DLD1 (cell line): ENCODE measurements at regions not wholly inside any gene's neighbourhood (a gene's known extent, or its start where the extent isn't known, plus 50 kb on each side); places are given as distances from the start of the nearest gene placed in this dataset.
"Not testable (repeated sequence)": the region's sequence is repeated elsewhere in the genome, so short reads cannot be mapped to it uniquely, and the experiment has no call there.

Experiments
- in situ Hi-C: cut with HindIII; loops from 2 replicates; pipeline ENCODE4 v1.10.0; 2017; ENCODE audit warnings: low sequenced_read_pairs

DNA sequence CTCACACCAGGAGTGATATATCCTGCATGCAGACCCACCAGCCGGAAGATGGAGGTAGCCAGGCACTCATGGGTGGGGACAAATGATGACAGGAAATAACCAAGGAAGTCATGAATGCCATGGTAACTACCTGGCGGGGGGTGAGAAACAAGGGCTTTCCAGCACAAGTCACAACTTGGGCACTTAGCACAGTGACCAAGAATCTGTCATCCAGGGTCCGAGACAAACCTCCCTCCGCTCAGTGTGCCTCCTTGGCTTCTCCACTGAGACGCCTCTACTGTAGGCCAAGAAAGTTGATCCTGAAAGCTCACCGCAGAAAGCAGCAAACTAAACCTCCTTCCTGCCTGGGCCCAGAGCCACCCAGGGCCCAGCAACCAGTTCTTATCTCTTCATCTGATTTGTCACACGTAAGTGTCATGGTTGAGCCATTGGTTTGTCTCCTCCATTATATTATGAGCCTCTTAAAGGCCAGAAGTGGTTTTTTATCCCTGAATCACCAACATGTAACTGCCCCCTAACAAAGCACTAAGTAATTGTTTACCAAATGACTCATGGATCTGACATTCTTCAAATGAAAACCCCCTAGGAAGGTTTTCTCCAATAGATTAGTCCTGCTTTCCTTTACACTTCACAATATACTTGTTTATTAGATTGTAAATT lies 84.3 kb upstream of the TAB2 start:
- in situ Hi-C loops: no loop called here

DNA sequence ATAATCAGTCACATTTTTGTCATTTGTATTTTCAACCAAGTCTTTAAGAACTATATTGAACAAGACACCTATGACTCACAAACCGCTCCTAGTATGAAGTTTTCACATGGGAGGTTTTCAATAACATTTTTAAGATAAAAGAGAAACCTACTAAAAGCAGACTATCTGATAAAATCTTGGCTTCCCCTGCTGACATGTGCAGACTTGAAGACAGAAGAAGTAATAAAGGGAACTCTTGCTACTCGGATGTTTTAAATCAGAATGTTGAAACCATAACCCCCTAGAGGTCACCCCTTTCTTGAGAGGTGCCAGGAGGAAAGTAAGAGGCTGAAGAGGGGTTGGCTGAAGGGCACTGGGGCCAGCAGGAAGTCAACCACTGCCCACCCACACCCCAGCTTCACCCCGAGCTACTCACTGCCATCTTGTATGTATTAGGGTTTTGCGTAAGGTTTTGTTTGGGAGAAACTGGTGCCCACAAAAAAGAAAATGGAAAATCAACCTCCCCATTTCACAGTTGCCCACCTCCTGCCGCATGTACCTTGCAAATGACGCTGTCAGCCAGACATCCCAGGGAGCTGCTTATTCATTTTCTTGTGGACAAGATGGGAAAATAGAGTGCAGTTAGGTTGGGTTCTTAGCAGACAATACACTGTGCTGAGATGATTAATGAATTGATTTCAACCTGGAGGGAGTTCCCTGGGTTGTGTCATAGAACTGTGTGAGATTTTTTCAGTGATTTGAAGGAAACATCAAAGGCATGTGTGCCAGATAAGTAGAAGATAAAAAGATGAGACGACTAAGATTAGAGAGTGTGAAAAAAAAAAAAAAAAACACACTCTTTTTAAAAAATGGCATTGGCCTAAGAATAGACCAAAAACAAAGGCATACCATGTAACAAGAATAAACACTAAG lies 83.2 kb upstream of the TAB2 start:
- in situ Hi-C loops: no loop called here

DNA sequence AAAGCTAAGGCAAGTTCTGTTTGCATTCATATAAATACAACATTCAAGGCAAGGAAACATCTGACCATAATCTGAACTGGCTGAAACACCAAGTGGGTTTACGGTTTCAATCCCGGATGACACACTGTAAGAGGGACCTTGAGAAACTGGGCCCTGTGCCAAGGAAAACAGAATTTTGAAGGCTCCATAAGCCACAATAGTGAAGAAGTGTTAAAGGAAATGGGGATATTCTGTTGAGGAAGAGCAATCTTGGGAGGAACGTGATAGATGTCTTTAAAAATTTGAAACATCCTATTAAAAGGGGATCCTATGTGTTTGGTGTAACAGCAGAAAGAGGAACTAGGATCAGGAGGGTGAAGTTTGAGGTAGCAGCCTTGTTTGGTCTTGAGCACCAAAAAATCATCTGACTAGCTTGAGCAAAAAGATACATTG lies 82.4 kb upstream of the TAB2 start:
- in situ Hi-C loops: loop anchor here (5.0 kb wide), 1 partner anchor 52 kb away; no protein-coding TSS in a partner anchor

DNA sequence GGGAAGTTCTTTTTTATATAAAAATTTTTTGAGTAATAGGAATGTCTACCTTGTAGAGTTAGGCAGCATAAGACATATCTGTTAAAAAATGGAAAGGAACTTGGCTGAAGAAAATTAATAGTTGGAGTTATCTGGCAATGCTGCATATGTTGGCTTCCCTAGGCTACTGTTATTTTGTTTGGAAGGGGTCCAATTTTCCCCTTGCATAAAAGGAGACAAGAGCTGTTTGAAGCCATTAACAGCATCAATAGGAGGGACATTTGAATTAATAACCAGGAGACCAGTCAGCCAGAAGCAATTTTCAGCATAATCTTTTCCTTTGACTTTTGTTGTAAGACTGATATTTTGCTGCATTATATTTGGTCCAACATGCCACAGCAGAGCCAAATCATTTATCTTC lies 80.9 kb upstream of the TAB2 start:
- in situ Hi-C loops: loop anchor here (5.0 kb wide), 1 partner anchor 51 kb away; no protein-coding TSS in a partner anchor

DNA sequence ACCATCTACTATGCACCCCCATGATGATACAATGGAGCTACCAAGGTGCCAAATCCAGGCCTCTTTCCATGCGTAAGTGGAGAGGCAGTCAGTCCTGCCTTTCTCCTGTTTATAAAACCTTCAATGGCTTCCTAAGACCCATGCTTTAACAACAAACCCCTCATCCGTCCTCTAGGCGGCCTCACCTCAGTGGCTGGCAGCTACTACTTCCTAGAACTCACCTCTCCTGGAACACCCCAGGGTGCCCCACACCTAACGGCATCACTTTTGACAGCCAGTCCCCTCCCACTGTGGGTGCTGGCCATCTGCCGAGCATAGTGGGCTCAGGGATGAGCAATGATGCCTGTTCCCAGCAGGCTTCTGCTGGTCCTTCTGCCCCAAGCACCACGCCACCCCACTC lies 80.0 kb upstream of the TAB2 start:
- in situ Hi-C loops: loop anchor here (5.0 kb wide), 1 partner anchor 50 kb away; no protein-coding TSS in a partner anchor

DNA sequence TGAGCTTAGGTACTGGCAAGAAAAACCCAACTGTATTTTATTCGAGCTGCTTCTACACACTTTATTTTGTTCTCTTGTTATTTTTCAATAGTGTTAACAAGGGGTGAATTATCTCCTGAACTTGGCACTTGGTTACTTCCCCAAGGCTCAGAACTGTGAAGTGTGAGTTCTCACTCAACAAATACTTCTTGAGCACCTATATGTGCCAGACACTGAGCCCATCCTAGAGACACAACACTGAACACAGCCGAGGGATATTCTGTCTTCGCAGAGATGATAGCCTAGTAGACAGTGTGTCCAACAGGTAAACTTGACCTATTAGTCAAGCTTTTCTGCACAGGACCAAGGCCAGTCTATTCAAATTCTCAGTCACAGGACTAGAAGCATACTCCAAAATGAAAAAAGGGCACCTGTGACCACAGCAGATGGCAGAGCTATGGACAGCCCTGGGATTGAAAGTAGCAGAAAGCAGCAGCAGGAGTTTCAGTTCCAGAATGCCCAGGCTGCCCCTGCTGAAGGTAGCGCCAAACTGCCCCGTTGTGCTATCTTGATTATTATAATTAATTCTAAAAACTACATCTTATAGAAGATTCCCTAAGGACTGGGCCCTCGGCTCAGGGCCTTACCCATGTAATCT lies 77.8 kb upstream of the TAB2 start:
- in situ Hi-C loops: loop anchor here (5.0 kb wide), 1 partner anchor 48 kb away; no protein-coding TSS in a partner anchor

DNA sequence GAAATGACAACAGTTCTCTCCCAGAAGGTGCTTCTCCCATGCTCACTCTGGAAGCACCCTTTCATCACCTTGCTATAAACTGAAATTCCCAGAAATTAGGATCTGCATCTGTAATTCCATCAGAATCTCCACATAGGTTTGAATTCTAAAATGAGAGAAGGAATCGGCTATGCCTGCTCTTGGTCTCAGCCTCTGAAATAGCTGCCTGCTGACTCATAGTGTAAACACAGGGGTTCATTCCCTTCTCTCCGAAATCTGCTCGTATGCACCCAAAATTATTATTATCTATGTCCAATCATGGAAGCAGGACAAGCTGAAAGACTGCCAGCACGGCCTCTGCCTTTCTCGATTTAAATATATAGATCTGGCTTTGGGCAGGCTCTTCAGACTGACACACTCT lies 74.6 kb upstream of the TAB2 start:
- in situ Hi-C loops: no loop called here

DNA sequence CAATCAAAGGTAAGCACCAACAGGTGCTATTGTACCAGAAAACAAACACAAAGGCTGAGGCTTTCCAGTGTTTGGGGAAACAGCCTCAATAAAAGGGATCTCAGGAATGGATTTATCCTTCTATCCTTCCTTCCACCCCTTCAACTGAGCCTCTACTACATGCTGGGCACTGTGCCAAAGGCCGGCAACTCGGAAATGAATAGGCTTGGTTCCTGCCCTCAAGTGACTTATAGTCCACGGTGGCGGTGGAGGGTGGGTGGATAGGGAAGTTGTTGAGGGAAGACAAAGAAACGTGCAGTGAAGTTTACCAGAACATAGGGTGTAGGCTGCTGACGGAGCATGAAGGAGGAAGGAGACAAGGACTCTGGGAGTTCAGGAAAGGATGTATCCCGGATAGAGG lies 73.4 kb upstream of the TAB2 start:
- in situ Hi-C loops: no loop called here

DNA sequence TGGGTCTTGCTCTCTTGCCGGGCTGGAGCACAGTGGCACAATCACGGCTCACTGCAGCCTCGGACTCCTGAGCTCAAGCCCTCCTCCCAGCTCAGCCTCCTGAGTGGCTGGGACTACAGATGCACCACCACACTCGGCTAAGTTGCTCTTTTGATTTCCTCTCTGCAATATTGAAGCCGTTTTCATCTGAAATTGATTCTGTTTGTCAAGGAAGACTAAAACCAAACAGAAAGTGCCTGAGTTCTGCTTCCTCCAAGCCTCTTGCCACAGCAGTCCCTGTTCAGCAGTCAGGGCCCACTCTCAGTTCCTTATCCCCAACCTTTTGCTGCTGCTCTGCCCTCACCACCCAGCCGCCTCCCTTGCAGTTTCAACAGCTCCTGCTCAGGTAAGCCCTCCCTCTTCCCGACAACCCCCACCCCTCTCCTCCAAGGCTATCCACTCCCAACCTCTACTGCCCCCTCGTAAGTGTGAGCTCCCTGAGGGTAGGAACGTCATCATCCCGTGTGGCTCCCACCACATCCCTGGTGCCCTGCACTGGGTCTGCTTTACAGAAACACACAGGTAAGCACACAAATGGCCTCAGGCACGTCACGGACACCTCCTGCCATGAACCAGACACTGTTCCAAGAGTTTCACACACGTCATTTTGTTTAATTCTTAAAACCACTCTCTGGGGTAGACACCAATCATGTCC lies 70.7 kb upstream of the TAB2 start:
- in situ Hi-C loops: no loop called here

DNA sequence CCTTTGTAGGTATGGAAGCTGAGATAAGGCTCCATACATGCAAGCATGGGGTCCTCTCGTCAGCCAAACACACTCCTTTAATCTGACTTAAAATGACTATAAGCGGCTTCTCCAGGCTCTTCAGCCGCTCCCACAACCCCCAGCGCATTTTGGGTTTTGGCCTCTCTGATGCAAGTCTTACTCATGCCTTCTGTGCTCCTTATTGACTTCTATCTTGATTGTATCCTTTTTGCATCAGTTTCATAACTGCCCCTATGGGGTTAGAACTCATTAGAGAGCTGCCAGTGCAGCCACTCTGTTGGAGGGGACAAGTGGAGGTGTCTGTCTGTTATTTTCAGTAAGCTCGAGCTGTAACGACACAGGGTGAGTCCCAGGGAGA lies 70.1 kb upstream of the TAB2 start:
- in situ Hi-C loops: no loop called here

DNA sequence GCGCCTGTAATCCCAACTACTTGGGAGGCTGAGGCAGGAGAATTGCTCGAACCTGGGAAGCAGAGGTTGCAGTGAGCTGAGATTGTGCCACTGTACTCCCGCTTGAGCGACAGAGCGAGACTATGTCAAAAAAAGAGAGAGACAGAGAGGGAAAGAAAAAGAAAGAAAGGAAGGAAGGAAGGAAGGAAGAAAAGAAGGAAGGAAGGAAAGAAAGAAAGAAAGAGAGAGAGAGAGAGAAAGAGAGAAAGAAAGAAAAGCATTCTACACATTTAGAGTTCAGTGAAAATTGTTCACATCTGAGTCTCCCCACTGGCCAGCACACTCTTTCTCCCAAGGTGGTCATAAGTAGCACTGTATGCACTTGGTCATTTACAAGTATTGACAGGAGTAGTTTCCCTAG lies 69.2 kb upstream of the TAB2 start:
- in situ Hi-C loops: not testable (repeated sequence)

DNA sequence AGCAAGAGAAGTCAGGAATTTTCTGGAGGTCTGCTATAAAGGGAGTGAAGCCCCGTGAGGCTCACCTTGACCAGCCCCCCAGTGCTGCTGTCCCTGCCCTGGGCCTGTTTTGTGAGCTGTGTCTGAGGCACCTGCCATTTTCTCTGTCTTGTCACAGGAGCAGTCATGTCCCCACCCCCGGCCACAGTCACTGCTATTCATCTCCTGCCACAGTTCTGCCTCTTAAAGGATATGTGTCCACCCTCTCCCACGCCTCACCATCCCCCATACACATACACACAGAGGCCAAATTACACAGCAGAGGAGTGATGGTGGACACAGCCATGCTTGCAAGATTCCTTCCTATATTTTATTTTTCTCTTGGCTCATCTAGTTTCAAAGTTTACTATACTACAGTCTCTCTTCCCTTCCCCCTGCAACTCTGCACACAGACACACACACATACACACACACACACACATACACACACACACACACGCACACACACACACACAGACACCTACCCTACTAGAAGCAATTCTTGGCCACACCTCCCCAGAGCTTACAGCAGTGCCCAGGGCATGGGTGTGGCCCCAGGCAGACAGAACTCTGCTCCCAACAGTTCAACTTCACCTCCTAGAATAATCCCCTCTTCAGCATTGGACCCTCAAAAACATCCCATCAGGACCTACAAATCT lies 68.7 kb upstream of the TAB2 start:
- in situ Hi-C loops: no loop called here

DNA sequence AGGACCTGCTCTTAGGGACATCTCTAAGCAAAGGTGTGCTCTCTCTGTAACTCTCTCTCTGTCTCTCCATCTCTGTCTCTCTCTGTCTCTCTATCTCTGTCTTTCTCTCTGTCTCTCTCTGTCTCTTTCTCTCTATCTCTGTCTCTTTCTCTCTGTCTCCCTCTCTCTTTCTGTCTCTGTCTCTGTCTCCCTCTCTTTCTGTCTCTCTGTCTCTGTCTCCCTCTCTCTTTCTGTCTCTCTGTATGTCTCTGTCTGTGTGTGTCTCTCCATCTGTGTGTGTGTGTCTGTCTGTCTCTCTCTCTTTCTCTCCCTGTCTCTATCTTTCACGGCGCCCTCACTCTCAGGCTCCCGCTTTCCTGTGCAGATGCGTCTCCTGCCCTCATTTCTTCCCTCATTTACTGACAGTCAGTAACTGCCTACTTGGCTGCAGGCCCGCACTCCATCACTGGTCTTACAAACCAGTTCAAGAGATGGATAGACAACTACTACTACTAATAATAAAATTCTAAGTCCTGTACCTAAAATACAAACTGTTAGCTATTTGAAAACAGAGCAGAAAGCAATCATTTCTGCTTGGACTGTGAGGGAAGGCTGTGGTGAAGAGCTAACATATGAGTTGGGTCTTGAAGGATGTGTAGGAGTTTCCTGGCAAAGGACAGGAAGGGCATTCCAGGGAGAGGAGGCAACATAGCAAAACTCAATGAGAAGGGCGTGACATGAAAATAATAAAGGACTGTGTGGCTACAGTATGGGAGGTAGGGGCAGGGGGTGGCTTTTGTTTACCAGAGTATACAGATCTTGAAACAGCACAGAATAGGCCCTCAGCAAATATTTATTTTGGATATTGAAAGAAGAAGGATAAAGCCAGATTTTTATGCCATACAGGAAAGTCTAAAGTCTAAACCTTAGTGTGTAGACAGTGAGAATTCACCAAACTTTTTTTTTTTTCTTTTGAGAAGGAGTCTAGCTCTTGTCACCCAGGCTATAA lies 67.8 kb upstream of the TAB2 start:
- in situ Hi-C loops: no loop called here

DNA sequence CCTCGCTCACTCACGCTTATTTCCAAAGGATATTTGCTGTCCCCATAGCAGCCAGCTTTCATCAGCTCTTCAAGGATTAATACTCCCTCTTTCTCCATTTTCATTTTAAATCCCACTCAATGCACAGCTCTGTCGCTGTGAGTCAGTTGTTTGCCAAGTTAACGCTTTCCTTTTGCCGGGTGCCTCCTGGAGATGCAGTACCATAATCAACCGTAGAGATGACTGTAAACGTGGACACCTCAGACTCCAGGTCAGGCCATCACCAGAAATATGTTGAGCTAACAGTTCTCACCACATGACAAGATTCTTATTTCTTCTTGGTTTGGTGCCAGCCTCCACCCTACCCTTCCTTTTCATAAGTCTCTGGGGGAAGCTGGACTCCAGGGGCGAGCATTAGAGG lies 66.6 kb upstream of the TAB2 start:
- in situ Hi-C loops: no loop called here

DNA sequence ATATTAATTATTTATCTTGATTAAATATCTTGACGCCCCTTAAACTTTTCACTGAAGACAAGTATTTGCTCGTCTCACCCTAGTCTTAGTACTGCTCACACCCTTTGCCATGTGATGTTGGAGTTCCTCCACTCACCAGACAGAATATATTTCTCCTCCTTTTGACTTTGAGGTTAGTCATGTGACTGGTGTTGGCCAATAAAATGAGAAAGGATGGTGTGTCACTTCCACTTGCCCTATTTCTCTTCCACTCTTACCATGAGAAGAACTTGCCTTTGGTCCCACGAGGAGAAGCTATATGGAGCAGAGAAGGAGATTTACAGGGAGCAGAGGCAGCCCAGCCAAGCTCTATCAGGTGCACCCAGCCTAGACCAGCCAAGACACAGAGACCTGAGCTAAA lies 64.9 kb upstream of the TAB2 start:
- in situ Hi-C loops: no loop called here

DNA sequence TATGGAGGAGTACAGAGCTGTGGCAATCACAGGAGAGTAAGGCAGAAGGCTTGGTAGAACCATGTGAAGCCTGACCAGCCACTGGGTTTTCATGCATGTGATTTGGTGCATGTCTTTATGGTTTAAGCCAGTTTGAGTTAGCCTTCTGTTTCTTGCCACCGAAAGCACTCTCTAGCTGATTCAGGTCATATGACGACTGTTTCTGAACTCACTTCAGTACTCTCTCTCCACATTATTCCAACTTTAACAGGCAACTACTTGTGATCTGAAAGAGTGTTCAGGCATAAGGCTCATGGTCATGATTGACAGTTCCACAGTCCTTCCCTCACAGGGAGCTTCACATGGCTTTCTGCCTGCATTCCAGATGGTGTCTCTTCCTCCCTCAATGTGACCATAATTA lies 63.3 kb upstream of the TAB2 start:
- in situ Hi-C loops: no loop called here

DNA sequence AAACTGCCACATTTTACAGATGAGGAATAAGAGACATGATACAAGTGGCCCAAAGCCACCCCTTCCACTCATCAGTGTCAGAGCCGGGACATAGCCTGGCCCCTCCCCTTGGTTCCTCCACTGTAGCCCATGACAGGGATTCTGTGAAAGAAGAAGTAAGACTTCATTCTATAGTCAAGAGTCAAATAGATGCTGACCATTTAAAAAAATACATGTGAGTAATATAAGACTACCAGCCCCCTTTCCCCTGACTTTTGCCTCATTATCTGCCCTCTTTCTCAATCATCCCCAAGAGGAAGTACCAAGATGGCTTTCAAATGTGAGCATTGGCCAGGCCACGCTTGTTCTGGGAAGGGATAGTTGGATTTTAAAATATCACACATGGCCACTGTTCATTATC lies 57.8 kb upstream of the TAB2 start:
- in situ Hi-C loops: no loop called here

DNA sequence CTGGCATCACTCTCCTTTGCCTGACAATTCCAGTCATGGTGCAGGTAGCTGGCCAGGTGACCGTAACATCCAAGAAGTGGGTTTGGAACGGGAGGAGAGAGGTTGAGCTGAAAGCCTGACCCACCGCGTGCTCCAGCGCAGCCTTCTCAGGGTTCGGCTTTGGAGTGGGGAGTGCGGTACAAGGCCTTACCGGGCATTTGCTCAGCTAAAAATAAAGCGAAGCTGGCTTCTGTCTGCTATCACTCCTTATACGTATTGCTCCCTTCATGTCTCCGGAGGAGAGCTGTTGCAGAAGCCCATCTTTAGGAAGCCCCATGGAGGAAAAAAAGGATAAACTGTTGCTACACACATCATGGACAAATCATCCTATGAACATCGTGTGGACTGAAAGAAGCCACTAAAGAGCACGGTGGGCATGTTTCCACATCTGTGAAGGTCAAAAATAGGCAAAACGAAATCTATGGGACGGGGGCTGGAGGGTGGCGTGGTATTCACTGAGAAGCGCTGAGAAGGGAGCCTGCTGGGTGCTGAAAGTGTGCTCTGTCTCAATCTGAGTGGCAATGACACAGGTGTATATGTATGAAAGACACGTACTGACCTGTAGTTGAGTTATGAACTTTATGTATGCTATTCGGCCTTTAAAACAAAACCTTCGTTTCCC lies 57.2 kb upstream of the TAB2 start:
- in situ Hi-C loops: no loop called here
